Bronchial epithelial cell (primary cell): ENCODE measurements at regions not wholly inside any gene's neighbourhood (a gene's known extent, or its start where the extent isn't known, plus 50 kb on each side); places are given as distances from the start of the nearest gene placed in this dataset.

Experiments used
- DNase-seq: peaks from one replicate; pipeline ENCODE4 v3.0.0-alpha.2; 2010; ENCODE audit warnings: low read depth
- FAIRE-seq: peaks from 2 replicates; lab custom pipeline; 2011; peaks lifted over from hg19 to GRCh38; lab: Jason Lieb, UNC
- H3K27me3 ChIP-seq: 2 replicates; pipeline ENCODE4 v1.5.1; 2011; ENCODE audit warnings: low read length; ENCODE audit not compliant: control insufficient read depth, insufficient read depth
- H3K36me3 ChIP-seq: 2 replicates; pipeline ENCODE4 v1.5.1; 2011; ENCODE audit warnings: low read length; ENCODE audit not compliant: control insufficient read depth, insufficient read depth
- H3K4me3 ChIP-seq: 2 replicates; pipeline ENCODE4 v1.5.1; 2011; ENCODE audit warnings: mild to moderate bottlenecking, low read depth, low read length, control low read depth
- TF ChIP-seq, protein P1 (sequence below): IDR thresholded peaks from 2 replicates; pipeline ENCODE4 v1.5.1; 2011; ENCODE audit warnings: mild to moderate bottlenecking, moderate library complexity, low read length, control low read depth, inconsistent platforms; ENCODE audit not compliant: insufficient read depth, severe bottlenecking

DNA sequence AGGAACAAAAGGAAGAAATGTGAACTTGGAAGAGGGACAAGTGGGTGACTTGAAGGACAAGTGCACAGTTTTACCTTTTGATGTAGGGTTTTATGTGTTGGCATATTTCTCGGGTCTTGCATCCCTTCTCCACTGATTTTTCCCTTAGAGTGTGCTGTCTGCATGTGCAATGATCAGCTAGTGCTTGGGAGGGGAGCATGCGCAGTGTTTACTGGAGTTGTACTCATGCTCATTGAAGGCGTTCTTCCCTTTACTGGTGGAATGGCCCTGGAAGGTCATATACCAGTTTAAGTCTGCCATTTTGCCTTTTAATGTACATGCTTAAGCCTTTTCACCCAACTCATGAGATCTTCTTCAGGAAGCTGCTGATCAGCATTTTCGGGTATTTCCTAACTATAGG is 1168.0 kb downstream of the SUCLG1 start:
- FAIRE-seq (no peak), DNase-seq (no peak)
- no peak overlapping the region for H3K4me3 ChIP-seq
- TF ChIP-seq, protein P1, sequence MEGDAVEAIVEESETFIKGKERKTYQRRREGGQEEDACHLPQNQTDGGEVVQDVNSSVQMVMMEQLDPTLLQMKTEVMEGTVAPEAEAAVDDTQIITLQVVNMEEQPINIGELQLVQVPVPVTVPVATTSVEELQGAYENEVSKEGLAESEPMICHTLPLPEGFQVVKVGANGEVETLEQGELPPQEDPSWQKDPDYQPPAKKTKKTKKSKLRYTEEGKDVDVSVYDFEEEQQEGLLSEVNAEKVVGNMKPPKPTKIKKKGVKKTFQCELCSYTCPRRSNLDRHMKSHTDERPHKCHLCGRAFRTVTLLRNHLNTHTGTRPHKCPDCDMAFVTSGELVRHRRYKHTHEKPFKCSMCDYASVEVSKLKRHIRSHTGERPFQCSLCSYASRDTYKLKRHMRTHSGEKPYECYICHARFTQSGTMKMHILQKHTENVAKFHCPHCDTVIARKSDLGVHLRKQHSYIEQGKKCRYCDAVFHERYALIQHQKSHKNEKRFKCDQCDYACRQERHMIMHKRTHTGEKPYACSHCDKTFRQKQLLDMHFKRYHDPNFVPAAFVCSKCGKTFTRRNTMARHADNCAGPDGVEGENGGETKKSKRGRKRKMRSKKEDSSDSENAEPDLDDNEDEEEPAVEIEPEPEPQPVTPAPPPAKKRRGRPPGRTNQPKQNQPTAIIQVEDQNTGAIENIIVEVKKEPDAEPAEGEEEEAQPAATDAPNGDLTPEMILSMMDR = no peak
- H3K36me3 ChIP-seq = no peaks in the 10 kb centered on the region
- H3K27me3 ChIP-seq = no peaks in the 10 kb centered on the region

DNA sequence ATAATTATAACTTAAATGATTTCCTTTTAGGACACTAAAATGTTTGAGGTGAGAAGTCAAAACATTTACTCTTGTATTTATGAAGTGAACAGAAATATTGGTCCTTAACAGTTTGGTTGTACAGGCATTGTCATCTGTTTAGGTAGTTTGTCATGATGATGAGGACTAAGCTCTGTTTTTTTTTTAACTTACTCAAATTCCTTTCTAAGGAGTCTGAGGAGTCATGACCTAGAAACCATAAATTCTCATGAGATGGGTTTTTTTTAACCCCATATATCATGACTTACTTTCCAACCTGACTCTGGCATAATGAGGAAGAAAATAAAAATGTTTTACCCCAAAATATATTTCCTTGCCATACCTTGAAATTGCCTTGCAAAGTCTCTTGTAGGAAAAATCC is 1176.2 kb downstream of the SUCLG1 start:
- FAIRE-seq (no peak), DNase-seq (no peak)
- no peaks in the 10 kb centered on the region for H3K36me3 ChIP-seq
- H3K4me3 ChIP-seq = no peak overlapping the region
- no peaks in the 10 kb centered on the region for H3K27me3 ChIP-seq
- TF ChIP-seq, protein P1 = no peak

DNA sequence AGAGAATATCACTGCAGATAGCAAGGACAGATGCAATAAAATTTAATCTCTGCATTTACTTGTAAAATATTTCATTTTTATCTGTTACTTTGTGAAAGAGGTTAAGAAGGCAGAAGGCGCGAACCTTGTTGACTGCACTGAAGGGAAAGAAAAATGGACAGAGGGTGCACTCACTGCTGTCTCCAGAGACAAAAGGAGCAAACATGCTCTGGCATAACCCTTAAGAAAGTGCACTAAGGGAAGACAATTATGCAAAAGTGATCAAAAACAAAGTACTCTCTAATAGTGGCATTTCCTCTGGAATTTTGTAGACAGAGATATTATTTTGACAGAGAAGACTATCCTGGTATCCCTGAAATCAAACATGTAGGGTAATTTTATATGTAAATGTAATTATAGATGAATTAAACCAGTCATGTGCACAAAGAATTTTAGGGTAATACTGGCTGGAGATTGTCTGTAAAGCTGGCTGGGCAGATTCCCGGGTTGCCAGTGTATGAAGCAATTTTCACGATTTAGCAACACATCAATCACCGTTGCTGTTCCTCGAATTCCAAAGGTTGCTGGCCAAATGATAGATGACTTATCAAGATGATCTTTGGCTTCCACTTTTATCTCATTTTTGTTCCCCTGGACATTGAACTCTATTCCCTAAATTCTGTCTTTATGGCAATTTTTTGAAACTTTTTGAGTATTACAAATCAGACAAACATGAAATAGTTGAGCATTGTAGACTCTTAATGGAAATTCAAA is 1176.9 kb downstream of the SUCLG1 start:
- H3K36me3 ChIP-seq = no peaks in the 10 kb centered on the region
- TF ChIP-seq, protein P1 = no peak
- no peak for FAIRE-seq
- no peak for DNase-seq
- no peaks in the 10 kb centered on the region for H3K27me3 ChIP-seq
- no peak overlapping the region for H3K4me3 ChIP-seq

DNA sequence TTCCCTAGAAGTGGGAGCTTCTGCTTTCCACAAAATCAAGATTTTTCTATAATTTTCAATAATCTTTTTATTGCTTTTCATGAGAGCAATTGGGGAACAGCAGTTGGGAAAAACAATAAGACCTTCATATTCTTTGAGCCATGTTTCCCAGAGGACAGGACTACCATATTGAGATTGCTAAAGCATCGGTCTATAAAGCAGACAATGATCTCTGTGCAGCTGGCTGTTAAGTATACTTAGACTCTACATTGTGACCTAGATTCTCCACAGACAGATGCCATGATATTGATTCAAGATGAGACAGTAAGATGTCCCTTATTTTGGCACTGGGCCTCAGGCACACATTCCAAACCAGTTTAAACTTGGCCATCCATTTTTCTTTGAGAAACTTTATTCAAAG is 1178.7 kb downstream of the SUCLG1 start:
- DNase-seq (no peak), FAIRE-seq (no peak)
- no peak overlapping the region for H3K4me3 ChIP-seq
- no peaks in the 10 kb centered on the region for H3K36me3 ChIP-seq
- TF ChIP-seq, protein P1 = no peak
- H3K27me3 ChIP-seq = no peaks in the 10 kb centered on the region

DNA sequence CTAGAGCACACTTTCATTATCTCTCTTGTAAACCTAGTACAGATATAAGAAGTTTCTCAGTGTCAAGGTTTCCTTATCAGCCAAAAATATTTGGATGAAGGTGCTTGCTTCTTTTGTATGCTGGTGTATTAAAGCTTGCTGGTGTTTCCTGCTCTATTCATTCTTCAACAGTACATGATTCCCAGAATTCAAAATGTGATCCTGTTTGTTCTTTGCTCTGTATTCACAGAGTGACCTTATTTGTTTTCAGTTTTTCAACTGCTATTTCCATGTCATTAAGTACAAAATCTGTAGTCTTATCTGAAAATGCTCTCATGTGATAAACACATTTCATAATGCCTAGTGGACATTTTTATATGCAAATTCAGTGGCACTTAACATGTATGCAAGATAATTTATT is 1185.8 kb downstream of the SUCLG1 start:
- no peak for FAIRE-seq
- H3K36me3 ChIP-seq = no peaks in the 10 kb centered on the region
- TF ChIP-seq, protein P1 = no peak

DNA sequence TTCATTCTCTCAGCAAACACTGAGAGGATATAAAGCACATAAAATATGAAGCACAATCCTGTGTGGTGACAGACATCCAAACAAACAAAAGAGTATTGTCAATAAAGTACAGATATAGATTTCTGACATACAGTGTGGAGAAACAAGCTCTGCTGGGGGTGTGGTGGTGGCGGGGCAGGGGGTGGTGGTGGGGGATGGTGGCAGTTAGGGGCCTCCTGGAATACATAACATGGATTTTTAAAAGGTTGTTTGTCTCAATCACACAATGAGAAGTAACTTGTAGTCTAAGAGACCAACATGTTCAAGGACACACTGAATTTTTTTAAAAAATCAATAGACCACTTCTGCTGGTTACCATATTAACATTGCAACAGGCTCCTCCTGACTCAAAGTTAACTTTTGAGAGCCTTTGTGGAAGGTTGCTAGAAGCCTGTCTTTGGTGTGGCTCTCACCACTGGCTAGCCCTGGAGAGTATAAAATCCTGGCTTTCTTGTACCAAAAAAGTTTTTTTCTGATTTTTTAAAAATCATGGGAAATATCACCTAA is 1197.4 kb downstream of the SUCLG1 start:
- no peak for FAIRE-seq
- DNase-seq = no peak
- no peaks in the 10 kb centered on the region for H3K27me3 ChIP-seq

More for the DNA sequence above, 1185.8 kb downstream of the SUCLG1 start:
- Histone ChIP-seq H3K27me3 (no peaks in the 10 kb centered on the region), H3K4me3 (no peak overlapping the region)
- DNase-seq = no peak

More for the DNA sequence above, 1197.4 kb downstream of the SUCLG1 start:
- Histone ChIP-seq H3K36me3 (no peaks in the 10 kb centered on the region), H3K4me3 (no peak overlapping the region)
- TF ChIP-seq, protein P1 = no peak
